ENCODE measurements at regions not wholly inside any gene's neighbourhood (a gene's known extent, or its start where the extent isn't known, plus 50 kb on each side); places are given as distances from the start of the nearest gene placed in this dataset.

GRCh38 chr7:55299273-55299967 is 65.7 kb upstream of the LANCL2 start:
- TF ChIP-seq POLR2A (IDR thresholded peaks at IDR 0.05): no peak
- TF ChIP-seq CTCF (IDR thresholded peaks at IDR 0.05): no peak
- no peak for TF ChIP-seq POLR2AphosphoS5 (IDR thresholded peaks at IDR 0.05)
- TF ChIP-seq EP300 (IDR thresholded peaks at IDR 0.05): no peak

Data from gastroesophageal sphincter (tissue), 3 donors.